ENCODE measurements at regions not wholly inside any gene's neighbourhood (a gene's known extent, or its start where the extent isn't known, plus 50 kb on each side); places are given as distances from the start of the nearest gene placed in this dataset.

GRCh38 chr7:83872501-83872900, 223.6 kb upstream of the SEMA3E start:
- TF ChIP-seq EZH2 (IDR thresholded peaks at IDR 0.05): no peak
- no peak for TF ChIP-seq POLR2AphosphoS5 (IDR thresholded peaks at IDR 0.05; ENCODE audit: borderline replicate concordance, low read depth, low read length)
- TF ChIP-seq FOXP2 (optimal IDR thresholded peaks at IDR 0.05; ENCODE audit: control extremely low read depth, extremely low read length, insufficient read depth): no peak
